ENCODE measurements at regions not wholly inside any gene's neighbourhood (a gene's known extent, or its start where the extent isn't known, plus 50 kb on each side); places are given as distances from the start of the nearest gene placed in this dataset.

DNA sequence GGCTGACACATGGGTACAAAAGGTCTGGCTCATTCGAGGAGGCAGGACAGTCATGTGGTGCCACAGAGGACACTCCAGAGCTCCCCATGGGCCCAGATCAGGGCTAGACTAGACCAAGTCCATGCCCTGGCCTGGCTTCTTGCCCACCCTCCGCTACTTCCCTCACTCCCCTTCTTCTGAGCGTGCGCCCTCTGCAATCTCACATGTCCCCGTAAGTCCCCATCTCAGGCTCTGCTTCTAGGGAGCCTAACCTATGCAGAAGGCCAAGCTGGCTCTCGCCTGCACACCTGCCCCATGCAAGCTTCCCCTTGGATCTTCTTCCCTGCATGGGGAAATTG, 553.6 kb downstream of the PTPRU start:
- TF ChIP-seq, protein P1, sequence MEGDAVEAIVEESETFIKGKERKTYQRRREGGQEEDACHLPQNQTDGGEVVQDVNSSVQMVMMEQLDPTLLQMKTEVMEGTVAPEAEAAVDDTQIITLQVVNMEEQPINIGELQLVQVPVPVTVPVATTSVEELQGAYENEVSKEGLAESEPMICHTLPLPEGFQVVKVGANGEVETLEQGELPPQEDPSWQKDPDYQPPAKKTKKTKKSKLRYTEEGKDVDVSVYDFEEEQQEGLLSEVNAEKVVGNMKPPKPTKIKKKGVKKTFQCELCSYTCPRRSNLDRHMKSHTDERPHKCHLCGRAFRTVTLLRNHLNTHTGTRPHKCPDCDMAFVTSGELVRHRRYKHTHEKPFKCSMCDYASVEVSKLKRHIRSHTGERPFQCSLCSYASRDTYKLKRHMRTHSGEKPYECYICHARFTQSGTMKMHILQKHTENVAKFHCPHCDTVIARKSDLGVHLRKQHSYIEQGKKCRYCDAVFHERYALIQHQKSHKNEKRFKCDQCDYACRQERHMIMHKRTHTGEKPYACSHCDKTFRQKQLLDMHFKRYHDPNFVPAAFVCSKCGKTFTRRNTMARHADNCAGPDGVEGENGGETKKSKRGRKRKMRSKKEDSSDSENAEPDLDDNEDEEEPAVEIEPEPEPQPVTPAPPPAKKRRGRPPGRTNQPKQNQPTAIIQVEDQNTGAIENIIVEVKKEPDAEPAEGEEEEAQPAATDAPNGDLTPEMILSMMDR (IDR thresholded peaks at IDR 0.05) = no peak
- no peaks in the 10 kb centered on the region for H3K36me3 Mint-ChIP-seq (ENCODE audit: low read depth)

DNA sequence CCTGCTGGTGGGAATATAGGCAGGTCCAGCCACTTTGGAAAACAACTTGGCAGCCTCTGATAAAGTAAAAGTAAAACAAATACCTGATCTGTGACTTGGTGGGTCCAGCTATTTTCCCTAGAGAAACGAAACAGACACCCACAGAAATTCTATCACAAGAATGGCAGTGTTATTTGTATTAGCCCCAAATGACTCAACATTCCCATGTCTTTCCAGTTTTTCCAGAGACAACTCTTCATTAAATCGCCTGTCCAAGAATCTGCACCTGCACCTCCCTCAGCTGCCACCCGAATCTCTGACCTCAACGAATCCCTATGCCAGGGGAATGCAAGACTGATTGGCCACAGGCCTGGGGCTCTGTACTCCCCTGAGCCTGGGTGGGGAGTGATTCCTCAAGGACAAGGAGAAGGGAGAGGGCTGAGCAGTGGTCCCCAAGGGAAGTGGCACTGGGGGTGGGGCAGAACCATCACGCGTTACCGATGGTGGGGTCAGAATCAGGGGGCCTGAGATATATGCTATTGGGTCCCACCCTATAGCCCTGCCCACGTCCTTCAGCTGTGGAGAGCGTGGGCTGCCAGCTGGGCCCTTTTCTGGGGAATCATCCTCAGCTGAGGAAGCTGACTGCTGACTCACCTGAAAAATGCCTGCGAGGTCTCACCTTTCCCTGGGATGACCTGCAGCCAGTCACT, 553.0 kb downstream of the PTPRU start:
- Mint-ChIP-seq H3K9me3 (no peaks in the 10 kb centered on the region), H3K4me1 (ENCODE audit: low read depth) (no peaks in the 10 kb centered on the region), H3K4me3 (no peak overlapping the region), H3K27ac (no peak overlapping the region), H3K36me3 (ENCODE audit: low read depth) (no peaks in the 10 kb centered on the region), H3K27me3 (ENCODE audit: insufficient read depth) (peaks cover 3% of the 10 kb centered on the region; the same call in 1 of the 2 replicates)
- TF ChIP-seq, protein P1 (IDR thresholded peaks at IDR 0.05) = no peak
- no peak for DNase-seq

More for the DNA sequence above, 553.6 kb downstream of the PTPRU start:
- Mint-ChIP-seq H3K27me3 (ENCODE audit: insufficient read depth) (peaks cover 3% of the 10 kb centered on the region; the same call in 1 of the 2 replicates), H3K4me1 (ENCODE audit: low read depth) (no peaks in the 10 kb centered on the region), H3K4me3 (no peak overlapping the region), H3K27ac (no peak overlapping the region), H3K9me3 (no peaks in the 10 kb centered on the region)
- no peak for DNase-seq

DNA sequence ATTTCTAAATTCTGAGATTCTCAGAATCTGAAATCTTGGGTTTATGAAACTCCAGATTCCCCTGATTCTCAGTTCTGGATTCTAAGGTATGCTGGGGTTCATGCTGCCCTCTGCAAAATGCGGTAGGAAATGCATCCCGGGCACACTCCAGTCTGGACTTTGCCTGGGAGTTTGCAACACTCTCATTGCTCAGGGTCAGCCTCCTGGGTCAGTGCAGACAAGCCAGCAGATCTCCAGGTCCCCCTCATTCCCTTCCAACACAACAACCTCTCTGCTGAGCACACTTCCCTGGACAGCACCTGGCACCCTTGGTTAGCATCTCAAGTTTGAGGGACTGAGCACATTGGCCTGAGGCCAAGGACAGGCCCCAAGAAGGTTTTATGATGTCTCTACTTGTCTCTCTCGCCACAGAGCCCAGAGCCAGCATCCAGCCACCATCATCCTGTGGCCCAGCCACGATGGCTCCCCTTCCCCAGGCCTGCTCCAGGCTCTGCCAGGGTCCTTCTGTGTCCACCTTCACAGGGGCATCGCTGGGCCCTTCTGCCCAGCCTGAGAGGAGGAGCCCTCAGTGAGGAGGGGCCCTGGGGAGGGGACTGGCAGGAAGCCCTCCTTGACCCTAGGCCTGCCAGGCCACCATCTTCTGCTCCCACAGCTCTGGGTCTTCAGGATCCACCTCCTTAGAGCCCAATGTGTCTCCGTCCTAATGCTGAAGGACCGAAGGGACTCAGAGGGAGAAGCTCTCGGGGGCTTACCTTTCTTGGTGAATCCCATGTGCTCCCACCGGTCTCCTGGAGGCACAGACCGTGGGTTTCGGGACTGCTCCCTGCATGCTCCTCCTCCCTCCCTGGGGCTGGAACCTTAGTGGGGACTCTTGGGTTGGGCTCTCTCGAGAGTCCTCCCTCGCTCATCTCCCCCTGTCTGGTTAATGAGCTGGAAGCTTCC, 550.7 kb downstream of the PTPRU start:
- Mint-ChIP-seq H3K27ac (no peak overlapping the region), H3K36me3 (ENCODE audit: low read depth) (no peaks in the 10 kb centered on the region), H3K4me3 (no peak overlapping the region), H3K27me3 (ENCODE audit: insufficient read depth) (peaks cover 5% of the 10 kb centered on the region; the same call in 1 of the 2 replicates), H3K4me1 (ENCODE audit: low read depth) (no peaks in the 10 kb centered on the region), H3K9me3 (no peaks in the 10 kb centered on the region)
- TF ChIP-seq, protein P1 (IDR thresholded peaks at IDR 0.05) = no peak
- no peak for DNase-seq

DNA sequence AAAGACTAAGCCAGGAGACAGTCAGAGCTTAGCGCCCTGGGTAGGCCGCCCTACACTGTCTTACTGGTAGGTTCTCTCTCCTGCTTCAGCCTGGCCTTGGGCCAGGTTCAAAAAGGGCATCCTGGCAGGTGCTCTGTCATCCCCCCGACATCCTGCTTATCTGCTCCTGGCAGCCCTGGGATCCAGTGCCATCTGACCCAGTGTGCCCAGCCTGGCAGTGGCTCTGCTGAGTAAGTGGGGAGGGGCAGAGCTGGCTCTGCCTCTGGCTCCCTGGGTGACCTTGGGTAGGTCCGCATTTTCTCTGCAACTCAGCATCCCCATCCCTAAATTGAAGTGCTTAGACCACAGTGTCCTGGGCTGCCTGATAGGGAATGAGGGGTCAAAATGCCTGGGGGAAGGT, 549.9 kb downstream of the PTPRU start:
- Mint-ChIP-seq H3K4me1 (ENCODE audit: low read depth) (no peaks in the 10 kb centered on the region), H3K27ac (no peak overlapping the region), H3K27me3 (ENCODE audit: insufficient read depth) (peaks cover 5% of the 10 kb centered on the region; the same call in 1 of the 2 replicates), H3K9me3 (no peaks in the 10 kb centered on the region), H3K4me3 (no peak overlapping the region), H3K36me3 (ENCODE audit: low read depth) (no peaks in the 10 kb centered on the region)
- no peak for DNase-seq
- TF ChIP-seq, protein P1 (IDR thresholded peaks at IDR 0.05) = no peak

DNA sequence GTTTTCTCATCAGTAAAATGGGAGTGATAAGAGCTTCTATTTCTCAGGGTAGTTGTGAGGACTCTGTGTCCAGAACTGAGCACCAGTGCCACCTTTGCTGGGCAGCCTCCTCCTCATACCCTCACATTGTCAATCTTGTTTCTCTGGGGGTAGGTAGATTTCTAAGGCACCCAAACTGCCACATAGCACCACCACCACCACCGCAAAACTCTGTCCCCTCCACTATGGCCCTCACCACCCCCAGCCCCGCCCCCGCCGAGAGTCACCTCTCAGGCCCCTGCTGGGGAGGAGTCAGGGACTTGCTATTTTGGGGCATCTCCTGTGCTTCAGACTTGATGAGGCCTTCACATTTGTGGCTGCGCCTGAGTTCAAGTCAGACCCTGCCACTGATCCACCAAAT, 549.2 kb downstream of the PTPRU start:
- Mint-ChIP-seq H3K9me3 (no peaks in the 10 kb centered on the region), H3K4me3 (no peak overlapping the region), H3K27ac (no peak overlapping the region), H3K27me3 (ENCODE audit: insufficient read depth) (peaks cover 5% of the 10 kb centered on the region), H3K36me3 (ENCODE audit: low read depth) (no peaks in the 10 kb centered on the region), H3K4me1 (ENCODE audit: low read depth) (no peaks in the 10 kb centered on the region)
- DNase-seq = no peak
- TF ChIP-seq, protein P1 (IDR thresholded peaks at IDR 0.05) = no peak

Data from HFFc6 (cell line).